ENCODE measurements at regions not wholly inside any gene's neighbourhood (a gene's known extent, or its start where the extent isn't known, plus 50 kb on each side); places are given as distances from the start of the nearest gene placed in this dataset.

DNA sequence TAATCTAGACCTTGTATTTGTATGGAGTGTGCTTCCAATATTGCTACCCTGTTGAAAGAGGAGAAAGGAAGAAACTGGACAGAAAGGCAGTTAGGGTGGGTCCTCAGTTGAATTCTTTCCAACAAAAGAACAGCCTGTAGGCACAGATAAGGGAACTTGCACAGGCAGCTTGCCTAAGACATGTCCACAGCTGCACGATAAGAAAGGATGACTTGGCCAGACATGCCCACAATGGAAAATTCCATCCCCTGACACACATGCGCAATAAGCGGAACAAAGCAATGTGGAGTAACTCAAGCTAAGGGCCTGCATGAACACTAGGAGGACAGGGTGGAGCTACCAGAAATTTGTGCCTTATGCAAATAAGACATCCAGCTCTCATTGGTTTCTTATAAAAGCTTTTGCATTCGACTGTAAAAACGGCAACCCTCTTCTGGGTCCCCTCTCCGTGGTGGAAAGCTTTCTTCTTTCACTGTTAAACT, 1084.7 kb upstream of the NXPH2 start:
- Histone ChIP-seq H3K27ac (ENCODE audit: low read depth in 1 of 2, low read length in 2 of 2) (no peak overlapping the region), H3K27me3 (ENCODE audit: control insufficient read depth in 4 of 4, insufficient read depth in 4 of 4, low read length in 3 of 4) (no peaks in the 10 kb centered on the region), H3K4me3 (ENCODE audit: low read depth in 1 of 3, low read length in 3 of 3) (no peak overlapping the region), H3K9me3 (ENCODE audit: control insufficient read depth in 4 of 4, low read length in 3 of 4) (peaks cover 0 to 2% (median 0%) of the 10 kb centered on the region in 4 donors), H3K4me1 (ENCODE audit: control insufficient read depth in 4 of 4, insufficient read depth in 4 of 4, low read length in 3 of 4) (no peaks in the 10 kb centered on the region), H3K9ac (ENCODE audit: low read depth in 1 of 2, low read length in 2 of 2) (no peak overlapping the region), H3K36me3 (ENCODE audit: control insufficient read depth in 4 of 4, insufficient read depth in 3 of 4, low read depth in 1 of 4, low read length in 3 of 4) (no peaks in the 10 kb centered on the region)
- 74% methylated on average over 6 of the region's 6 CpGs for WGBS
- DNase-seq (ENCODE audit: low spot score) = no peak
- no peak for TF ChIP-seq FOXA1 (IDR thresholded peaks at IDR 0.05)
- TF ChIP-seq, protein P1, sequence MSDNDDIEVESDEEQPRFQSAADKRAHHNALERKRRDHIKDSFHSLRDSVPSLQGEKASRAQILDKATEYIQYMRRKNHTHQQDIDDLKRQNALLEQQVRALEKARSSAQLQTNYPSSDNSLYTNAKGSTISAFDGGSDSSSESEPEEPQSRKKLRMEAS (IDR thresholded peaks at IDR 0.05) = no peak
- TF ChIP-seq HNF4G (IDR thresholded peaks at IDR 0.05) = no peak
- TF ChIP-seq HNF4A (conservative IDR thresholded peaks at IDR 0.05) = no peak
- no peak for TF ChIP-seq SP1 (IDR thresholded peaks at IDR 0.05)
- no peak for TF ChIP-seq TAF1 (conservative IDR thresholded peaks at IDR 0.05)
- TF ChIP-seq YY1 (IDR thresholded peaks at IDR 0.05) = no peak
- TF ChIP-seq FOXA2 (IDR thresholded peaks at IDR 0.05) = no peak
- TF ChIP-seq ZBTB33 (IDR thresholded peaks at IDR 0.05) = no peak
- TF ChIP-seq, protein P2, sequence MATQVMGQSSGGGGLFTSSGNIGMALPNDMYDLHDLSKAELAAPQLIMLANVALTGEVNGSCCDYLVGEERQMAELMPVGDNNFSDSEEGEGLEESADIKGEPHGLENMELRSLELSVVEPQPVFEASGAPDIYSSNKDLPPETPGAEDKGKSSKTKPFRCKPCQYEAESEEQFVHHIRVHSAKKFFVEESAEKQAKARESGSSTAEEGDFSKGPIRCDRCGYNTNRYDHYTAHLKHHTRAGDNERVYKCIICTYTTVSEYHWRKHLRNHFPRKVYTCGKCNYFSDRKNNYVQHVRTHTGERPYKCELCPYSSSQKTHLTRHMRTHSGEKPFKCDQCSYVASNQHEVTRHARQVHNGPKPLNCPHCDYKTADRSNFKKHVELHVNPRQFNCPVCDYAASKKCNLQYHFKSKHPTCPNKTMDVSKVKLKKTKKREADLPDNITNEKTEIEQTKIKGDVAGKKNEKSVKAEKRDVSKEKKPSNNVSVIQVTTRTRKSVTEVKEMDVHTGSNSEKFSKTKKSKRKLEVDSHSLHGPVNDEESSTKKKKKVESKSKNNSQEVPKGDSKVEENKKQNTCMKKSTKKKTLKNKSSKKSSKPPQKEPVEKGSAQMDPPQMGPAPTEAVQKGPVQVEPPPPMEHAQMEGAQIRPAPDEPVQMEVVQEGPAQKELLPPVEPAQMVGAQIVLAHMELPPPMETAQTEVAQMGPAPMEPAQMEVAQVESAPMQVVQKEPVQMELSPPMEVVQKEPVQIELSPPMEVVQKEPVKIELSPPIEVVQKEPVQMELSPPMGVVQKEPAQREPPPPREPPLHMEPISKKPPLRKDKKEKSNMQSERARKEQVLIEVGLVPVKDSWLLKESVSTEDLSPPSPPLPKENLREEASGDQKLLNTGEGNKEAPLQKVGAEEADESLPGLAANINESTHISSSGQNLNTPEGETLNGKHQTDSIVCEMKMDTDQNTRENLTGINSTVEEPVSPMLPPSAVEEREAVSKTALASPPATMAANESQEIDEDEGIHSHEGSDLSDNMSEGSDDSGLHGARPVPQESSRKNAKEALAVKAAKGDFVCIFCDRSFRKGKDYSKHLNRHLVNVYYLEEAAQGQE (IDR thresholded peaks at IDR 0.05) = no peak
- TF ChIP-seq GABPA (IDR thresholded peaks at IDR 0.05 in 1 of 2, conservative IDR thresholded peaks at IDR 0.05 in 1 of 2) = no peak
- no peak for TF ChIP-seq RXRA (IDR thresholded peaks at IDR 0.05)
- TF ChIP-seq RAD21 (IDR thresholded peaks at IDR 0.05) = no peak
- no peak for TF ChIP-seq ATF3 (IDR thresholded peaks at IDR 0.05)
- TF ChIP-seq NR2F2 (IDR thresholded peaks at IDR 0.05) = no peak
- no peak for TF ChIP-seq JUND (IDR thresholded peaks at IDR 0.05)
- no peak for TF ChIP-seq EGR1 (IDR thresholded peaks at IDR 0.05; ENCODE audit: low read depth in 2 of 2)
- TF ChIP-seq, protein P3, sequence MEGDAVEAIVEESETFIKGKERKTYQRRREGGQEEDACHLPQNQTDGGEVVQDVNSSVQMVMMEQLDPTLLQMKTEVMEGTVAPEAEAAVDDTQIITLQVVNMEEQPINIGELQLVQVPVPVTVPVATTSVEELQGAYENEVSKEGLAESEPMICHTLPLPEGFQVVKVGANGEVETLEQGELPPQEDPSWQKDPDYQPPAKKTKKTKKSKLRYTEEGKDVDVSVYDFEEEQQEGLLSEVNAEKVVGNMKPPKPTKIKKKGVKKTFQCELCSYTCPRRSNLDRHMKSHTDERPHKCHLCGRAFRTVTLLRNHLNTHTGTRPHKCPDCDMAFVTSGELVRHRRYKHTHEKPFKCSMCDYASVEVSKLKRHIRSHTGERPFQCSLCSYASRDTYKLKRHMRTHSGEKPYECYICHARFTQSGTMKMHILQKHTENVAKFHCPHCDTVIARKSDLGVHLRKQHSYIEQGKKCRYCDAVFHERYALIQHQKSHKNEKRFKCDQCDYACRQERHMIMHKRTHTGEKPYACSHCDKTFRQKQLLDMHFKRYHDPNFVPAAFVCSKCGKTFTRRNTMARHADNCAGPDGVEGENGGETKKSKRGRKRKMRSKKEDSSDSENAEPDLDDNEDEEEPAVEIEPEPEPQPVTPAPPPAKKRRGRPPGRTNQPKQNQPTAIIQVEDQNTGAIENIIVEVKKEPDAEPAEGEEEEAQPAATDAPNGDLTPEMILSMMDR (IDR thresholded peaks at IDR 0.05; ENCODE audit: low read depth, low read length, missing input control) = no peak

Measured in liver (tissue), 8 donors.